Renal pelvis (tissue), 1 donor: ENCODE measurements at regions not wholly inside any gene's neighbourhood (a gene's known extent, or its start where the extent isn't known, plus 50 kb on each side); places are given as distances from the start of the nearest gene placed in this dataset.

Experiments
- DNase-seq: peaks from one replicate; pipeline ENCODE4 v3.0.0-alpha.2; 2013

- DNase-seq = no peak
Observed at GRCh38 chr12:42962384-42962783, 372.8 kb upstream of the PRICKLE1 start.

- no peak for DNase-seq
Observed at GRCh38 chr12:42961395-42961794, 371.8 kb upstream of the PRICKLE1 start.

- DNase-seq = no peak
Observed at GRCh38 chr12:42960087-42960527, 370.6 kb upstream of the PRICKLE1 start.

- no peak for DNase-seq
Observed at GRCh38 chr12:42958291-42958674, 368.7 kb upstream of the PRICKLE1 start.

GRCh38 chr12:42957561-42958290 is 368.2 kb upstream of the PRICKLE1 start:
- no peak for DNase-seq

- DNase-seq = no peak
Observed at GRCh38 chr12:42957136-42957535, 367.6 kb upstream of the PRICKLE1 start.

- DNase-seq = no peak
Observed at GRCh38 chr12:42953021-42953420, 363.5 kb upstream of the PRICKLE1 start.

- DNase-seq = no peak
Observed at GRCh38 chr12:42946871-42947381, 357.4 kb upstream of the PRICKLE1 start.

GRCh38 chr12:42945927-42946326 is 356.4 kb upstream of the PRICKLE1 start:
- DNase-seq = no peak

GRCh38 chr12:42944516-42944915 is 355.0 kb upstream of the PRICKLE1 start:
- no peak for DNase-seq

GRCh38 chr12:42936991-42937390 is 347.4 kb upstream of the PRICKLE1 start:
- DNase-seq = no peak

GRCh38 chr12:42936260-42936659 is 346.7 kb upstream of the PRICKLE1 start:
- no peak for DNase-seq

- no peak for DNase-seq
Observed at GRCh38 chr12:42935756-42936155, 346.2 kb upstream of the PRICKLE1 start.

- DNase-seq = no peak
Observed at GRCh38 chr12:42935090-42935489, 345.5 kb upstream of the PRICKLE1 start.

- DNase-seq = no peak
Observed at GRCh38 chr12:42933461-42934081, 344.0 kb upstream of the PRICKLE1 start.

GRCh38 chr12:42932936-42933335 is 343.4 kb upstream of the PRICKLE1 start:
- DNase-seq = no peak

- no peak for DNase-seq
Observed at GRCh38 chr12:42926232-42926631, 336.7 kb upstream of the PRICKLE1 start.

- DNase-seq = no peak
Observed at GRCh38 chr12:42924482-42924881, 334.9 kb upstream of the PRICKLE1 start.

GRCh38 chr12:42923583-42923982 is 334.0 kb upstream of the PRICKLE1 start:
- no peak for DNase-seq

GRCh38 chr12:42923156-42923555 is 333.6 kb upstream of the PRICKLE1 start:
- DNase-seq = no peak

GRCh38 chr12:42922505-42922850 is 332.9 kb upstream of the PRICKLE1 start:
- no peak for DNase-seq

- no peak for DNase-seq
Observed at GRCh38 chr12:42921741-42922504, 332.4 kb upstream of the PRICKLE1 start.

- DNase-seq = no peak
Observed at GRCh38 chr12:42919691-42920090, 330.1 kb upstream of the PRICKLE1 start.
